ENCODE measurements at regions not wholly inside any gene's neighbourhood (a gene's known extent, or its start where the extent isn't known, plus 50 kb on each side); places are given as distances from the start of the nearest gene placed in this dataset.

DNA sequence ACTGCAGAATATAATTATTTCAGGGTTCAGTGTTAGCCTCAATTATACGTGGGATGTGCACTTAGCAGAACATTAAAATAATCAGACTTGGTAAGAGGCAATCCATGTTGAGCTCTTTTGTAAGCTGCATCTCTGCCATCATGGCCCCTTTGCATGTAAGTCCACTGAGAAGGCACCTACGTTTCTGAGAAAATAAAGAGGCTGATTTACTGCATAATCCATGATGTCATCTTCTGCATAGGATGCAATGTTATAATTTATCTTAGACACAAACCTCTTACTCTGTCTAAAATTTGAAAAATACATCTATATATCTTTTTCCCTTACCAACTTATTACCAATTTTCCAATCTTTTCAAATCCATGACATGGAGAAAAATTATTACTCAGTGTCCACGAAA is 1294.7 kb downstream of the ZPLD1 start:
- TF ChIP-seq, protein P1, sequence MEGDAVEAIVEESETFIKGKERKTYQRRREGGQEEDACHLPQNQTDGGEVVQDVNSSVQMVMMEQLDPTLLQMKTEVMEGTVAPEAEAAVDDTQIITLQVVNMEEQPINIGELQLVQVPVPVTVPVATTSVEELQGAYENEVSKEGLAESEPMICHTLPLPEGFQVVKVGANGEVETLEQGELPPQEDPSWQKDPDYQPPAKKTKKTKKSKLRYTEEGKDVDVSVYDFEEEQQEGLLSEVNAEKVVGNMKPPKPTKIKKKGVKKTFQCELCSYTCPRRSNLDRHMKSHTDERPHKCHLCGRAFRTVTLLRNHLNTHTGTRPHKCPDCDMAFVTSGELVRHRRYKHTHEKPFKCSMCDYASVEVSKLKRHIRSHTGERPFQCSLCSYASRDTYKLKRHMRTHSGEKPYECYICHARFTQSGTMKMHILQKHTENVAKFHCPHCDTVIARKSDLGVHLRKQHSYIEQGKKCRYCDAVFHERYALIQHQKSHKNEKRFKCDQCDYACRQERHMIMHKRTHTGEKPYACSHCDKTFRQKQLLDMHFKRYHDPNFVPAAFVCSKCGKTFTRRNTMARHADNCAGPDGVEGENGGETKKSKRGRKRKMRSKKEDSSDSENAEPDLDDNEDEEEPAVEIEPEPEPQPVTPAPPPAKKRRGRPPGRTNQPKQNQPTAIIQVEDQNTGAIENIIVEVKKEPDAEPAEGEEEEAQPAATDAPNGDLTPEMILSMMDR (IDR thresholded peaks at IDR 0.05): no peak
- Histone ChIP-seq H3K27ac (no peak overlapping the region), H3K4me1 (ENCODE audit: control insufficient read depth in 1 of 2, low read depth in 2 of 2) (no peaks in the 10 kb centered on the region), H3K27me3 (replicated peaks; ENCODE audit: insufficient read depth) (no peaks in the 10 kb centered on the region), H3K36me3 (no peaks in the 10 kb centered on the region), H3K9me3 (no peaks in the 10 kb centered on the region), H3K4me3 (no peak overlapping the region)
- DNase-seq (ENCODE audit: low spot score) (no peak), ATAC-seq (ENCODE audit: insufficient number of reproducible peaks, low FRiP score, low read depth) (no peak)

DNA sequence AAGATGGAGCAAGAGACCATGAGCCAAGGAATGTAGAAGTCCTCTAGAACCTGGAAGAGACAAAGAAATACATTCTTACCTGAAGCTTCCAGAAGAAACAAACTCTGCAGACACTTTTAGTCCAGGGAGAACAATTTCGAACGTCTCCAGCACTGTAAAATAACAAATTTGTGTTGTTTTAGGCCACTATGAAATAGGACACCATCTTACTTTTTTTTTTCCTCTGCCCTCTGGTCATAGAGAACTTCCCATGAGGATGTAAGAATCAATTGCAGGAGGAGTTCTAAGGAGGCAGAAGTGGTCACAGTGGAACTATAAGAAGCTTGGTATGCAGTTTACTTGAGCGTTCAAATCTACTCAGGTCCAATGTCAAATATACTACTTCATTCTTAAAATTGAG is 1295.9 kb downstream of the ZPLD1 start:
- TF ChIP-seq, protein P1 (IDR thresholded peaks at IDR 0.05): no peak
- no peaks in the 10 kb centered on the region for H3K4me1 ChIP-seq (ENCODE audit: control insufficient read depth in 1 of 2, low read depth in 2 of 2)
- ATAC-seq (ENCODE audit: insufficient number of reproducible peaks, low FRiP score, low read depth): no peak

DNA sequence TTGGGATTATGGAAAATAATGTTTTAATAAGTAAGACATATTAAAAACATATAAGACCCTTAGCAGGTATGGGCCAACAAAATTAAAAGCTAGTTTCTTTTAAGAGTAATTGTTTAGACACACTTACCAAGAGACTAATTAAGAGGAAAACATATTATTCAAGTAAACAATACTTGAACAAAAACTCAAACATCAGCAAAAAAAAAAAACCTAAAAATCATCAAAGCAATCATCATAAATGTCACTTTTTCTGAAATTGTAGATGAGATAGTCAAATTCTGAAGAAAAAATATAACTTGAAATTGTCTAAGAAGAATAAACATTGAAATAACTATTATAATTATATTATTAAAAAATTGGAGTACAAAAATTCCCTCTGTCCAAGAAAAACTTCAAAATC is 1318.2 kb downstream of the ZPLD1 start:
- TF ChIP-seq, protein P1 (IDR thresholded peaks at IDR 0.05): no peak
- Histone ChIP-seq H3K4me1 (ENCODE audit: control insufficient read depth in 1 of 2, low read depth in 2 of 2) (no peaks in the 10 kb centered on the region), H3K4me3 (no peak overlapping the region), H3K27me3 (replicated peaks; ENCODE audit: insufficient read depth) (no peaks in the 10 kb centered on the region), H3K36me3 (no peaks in the 10 kb centered on the region), H3K27ac (no peak overlapping the region), H3K9me3 (no peaks in the 10 kb centered on the region)
- no peak for ATAC-seq (ENCODE audit: insufficient number of reproducible peaks, low FRiP score, low read depth)
- no peak for DNase-seq (ENCODE audit: low spot score)

More for the DNA sequence above, 1295.9 kb downstream of the ZPLD1 start:
- no peaks in the 10 kb centered on the region for H3K9me3 ChIP-seq
- no peak overlapping the region for H3K4me3 ChIP-seq
- H3K27me3 ChIP-seq (replicated peaks; ENCODE audit: insufficient read depth): no peaks in the 10 kb centered on the region
- H3K27ac ChIP-seq: no peak overlapping the region
- DNase-seq (ENCODE audit: low spot score): no peak
- no peaks in the 10 kb centered on the region for H3K36me3 ChIP-seq

DNA sequence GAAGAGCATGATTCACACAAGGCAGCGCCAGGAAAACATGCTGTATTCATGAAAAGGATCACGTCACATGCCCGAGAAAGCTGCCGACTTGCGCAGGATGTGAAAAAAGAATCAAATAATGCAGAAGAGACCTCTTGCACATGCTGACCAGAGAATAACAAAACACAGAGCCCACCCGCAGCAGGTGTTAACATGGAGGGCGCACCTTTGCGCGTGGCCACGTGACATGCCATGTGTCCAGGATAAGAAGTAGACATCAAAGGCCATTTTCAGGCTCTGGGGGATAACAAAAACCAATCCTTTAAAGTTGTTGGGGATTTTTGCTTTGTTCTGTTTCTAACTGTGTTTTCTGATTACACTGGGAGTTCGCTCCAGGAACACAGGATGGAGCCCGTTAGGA is 1332.8 kb downstream of the ZPLD1 start:
- Histone ChIP-seq H3K9me3 (peaks cover 7% of the 10 kb centered on the region), H3K36me3 (no peaks in the 10 kb centered on the region), H3K27me3 (replicated peaks; ENCODE audit: insufficient read depth) (no peaks in the 10 kb centered on the region), H3K4me1 (ENCODE audit: control insufficient read depth in 1 of 2, low read depth in 2 of 2) (no peaks in the 10 kb centered on the region), H3K4me3 (no peak overlapping the region), H3K27ac (no peak overlapping the region)
- TF ChIP-seq, protein P1 (IDR thresholded peaks at IDR 0.05): no peak
- DNase-seq (ENCODE audit: low spot score) (no peak), ATAC-seq (ENCODE audit: insufficient number of reproducible peaks, low FRiP score, low read depth) (no peak)

DNA sequence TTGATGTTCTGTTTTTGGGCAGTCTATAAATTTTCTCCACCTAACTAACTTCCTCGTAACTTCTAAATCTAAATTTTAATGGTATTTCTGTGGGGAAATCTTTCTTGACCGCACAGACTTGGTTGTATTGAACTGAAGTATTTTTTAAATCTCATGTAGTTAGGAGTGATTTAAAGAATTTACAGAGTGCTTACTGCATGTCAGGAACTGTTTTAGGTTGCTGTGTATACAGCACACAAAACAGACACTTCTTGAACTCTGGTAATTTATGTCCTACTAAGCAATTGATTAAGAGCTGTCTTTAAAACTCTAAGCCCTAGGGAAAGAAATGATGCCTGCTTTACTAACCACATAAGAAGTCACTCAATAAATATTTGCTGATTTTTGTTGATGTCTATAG is 1350.2 kb downstream of the ZPLD1 start:
- Histone ChIP-seq H3K27me3 (replicated peaks; ENCODE audit: insufficient read depth) (no peaks in the 10 kb centered on the region), H3K36me3 (no peaks in the 10 kb centered on the region), H3K4me3 (no peak overlapping the region), H3K9me3 (no peaks in the 10 kb centered on the region), H3K27ac (no peak overlapping the region), H3K4me1 (ENCODE audit: control insufficient read depth in 1 of 2, low read depth in 2 of 2) (no peaks in the 10 kb centered on the region)
- DNase-seq (ENCODE audit: low spot score) (no peak), ATAC-seq (ENCODE audit: insufficient number of reproducible peaks, low FRiP score, low read depth) (no peak)
- TF ChIP-seq, protein P1 (IDR thresholded peaks at IDR 0.05): no peak

Measured in thoracic aorta (tissue), 2 donors.